ENCODE measurements at regions not wholly inside any gene's neighbourhood (a gene's known extent, or its start where the extent isn't known, plus 50 kb on each side); places are given as distances from the start of the nearest gene placed in this dataset.

DNA sequence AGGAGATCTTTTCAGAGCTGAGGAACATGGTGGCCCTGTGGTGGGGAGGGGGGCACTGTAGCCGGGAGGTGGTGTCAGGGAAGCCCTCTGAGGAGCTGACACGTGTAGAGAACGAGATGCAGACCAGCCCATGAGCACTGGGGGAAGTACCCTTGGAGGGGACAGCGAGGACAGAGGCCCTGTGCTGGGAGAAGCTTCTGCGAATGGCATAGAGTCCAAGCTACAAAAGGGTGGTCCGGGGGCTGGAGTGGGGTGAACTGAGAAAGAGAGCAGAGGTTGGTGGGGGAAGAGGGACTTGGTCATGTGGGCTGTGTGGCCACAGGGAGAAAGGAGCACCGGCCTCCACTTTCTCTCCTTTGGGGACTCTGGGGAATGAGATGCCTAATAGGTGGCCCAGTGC, 270.8 kb downstream of the CBLN1 start:
- DNase-seq: no peak
- Mint-ChIP-seq H3K4me3 (no peak overlapping the region), H3K9me3 (peaks cover 47% of the 10 kb centered on the region), H3K36me3 (ENCODE audit: low read depth) (peaks cover 3% of the 10 kb centered on the region; the same call in 1 of the 2 replicates), H3K4me1 (ENCODE audit: low read depth) (no peaks in the 10 kb centered on the region), H3K27ac (no peak overlapping the region), H3K27me3 (ENCODE audit: insufficient read depth) (peaks cover 3% of the 10 kb centered on the region)
- TF ChIP-seq, protein P1, sequence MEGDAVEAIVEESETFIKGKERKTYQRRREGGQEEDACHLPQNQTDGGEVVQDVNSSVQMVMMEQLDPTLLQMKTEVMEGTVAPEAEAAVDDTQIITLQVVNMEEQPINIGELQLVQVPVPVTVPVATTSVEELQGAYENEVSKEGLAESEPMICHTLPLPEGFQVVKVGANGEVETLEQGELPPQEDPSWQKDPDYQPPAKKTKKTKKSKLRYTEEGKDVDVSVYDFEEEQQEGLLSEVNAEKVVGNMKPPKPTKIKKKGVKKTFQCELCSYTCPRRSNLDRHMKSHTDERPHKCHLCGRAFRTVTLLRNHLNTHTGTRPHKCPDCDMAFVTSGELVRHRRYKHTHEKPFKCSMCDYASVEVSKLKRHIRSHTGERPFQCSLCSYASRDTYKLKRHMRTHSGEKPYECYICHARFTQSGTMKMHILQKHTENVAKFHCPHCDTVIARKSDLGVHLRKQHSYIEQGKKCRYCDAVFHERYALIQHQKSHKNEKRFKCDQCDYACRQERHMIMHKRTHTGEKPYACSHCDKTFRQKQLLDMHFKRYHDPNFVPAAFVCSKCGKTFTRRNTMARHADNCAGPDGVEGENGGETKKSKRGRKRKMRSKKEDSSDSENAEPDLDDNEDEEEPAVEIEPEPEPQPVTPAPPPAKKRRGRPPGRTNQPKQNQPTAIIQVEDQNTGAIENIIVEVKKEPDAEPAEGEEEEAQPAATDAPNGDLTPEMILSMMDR (IDR thresholded peaks at IDR 0.05): no peak

DNA sequence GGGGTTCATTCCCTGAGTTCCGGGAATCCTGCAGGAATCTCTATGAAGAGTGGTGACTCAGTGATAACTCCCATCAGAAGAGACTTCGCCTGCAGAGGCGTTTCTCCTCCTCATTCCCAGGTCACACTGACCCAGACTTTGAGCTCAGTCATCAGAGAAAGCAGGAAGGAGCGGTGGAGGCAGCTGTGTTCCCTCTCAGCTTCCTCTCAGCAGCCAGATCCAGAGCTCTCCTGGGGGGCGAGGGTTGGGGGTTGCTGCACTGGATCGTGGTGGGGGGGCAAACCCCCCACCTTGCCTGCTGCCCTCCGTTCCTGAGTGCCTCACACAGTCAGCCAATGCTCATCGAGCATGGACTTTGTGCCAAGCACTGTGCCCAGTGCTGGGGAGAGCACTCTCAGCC, 271.2 kb downstream of the CBLN1 start:
- TF ChIP-seq, protein P1 (IDR thresholded peaks at IDR 0.05): no peak
- no peaks in the 10 kb centered on the region for H3K4me1 Mint-ChIP-seq (ENCODE audit: low read depth)
- H3K36me3 Mint-ChIP-seq (ENCODE audit: low read depth): peaks cover 3% of the 10 kb centered on the region; the same call in 1 of the 2 replicates
- H3K27me3 Mint-ChIP-seq (ENCODE audit: insufficient read depth): peaks cover 3% of the 10 kb centered on the region
- no peak overlapping the region for H3K27ac Mint-ChIP-seq
- no peak overlapping the region for H3K4me3 Mint-ChIP-seq
- peaks cover 50% of the 10 kb centered on the region for H3K9me3 Mint-ChIP-seq
- DNase-seq: no peak

DNA sequence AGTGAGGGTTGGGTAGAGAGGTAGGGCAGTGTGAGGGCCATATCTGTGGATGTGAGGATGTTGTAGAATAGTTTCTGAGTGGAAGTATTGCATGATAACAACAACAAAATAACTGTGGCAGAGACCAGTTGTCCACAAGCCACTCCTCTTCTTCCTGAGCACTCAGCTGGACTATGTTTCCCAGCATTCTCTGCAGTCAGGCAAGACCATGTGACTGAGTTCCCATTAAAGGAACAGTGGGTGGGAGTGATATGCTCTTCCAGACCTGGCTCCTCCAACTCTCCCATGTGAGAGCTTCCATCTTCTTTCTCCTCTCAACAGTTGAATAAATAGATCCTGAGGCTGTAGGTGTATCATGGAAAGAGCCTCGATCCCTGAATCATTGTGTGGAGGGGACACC, 272.4 kb downstream of the CBLN1 start:
- H3K27me3 Mint-ChIP-seq (ENCODE audit: insufficient read depth): peaks cover 3% of the 10 kb centered on the region
- peaks cover 3% of the 10 kb centered on the region; the same call in 1 of the 2 replicates for H3K36me3 Mint-ChIP-seq (ENCODE audit: low read depth)
- no peaks in the 10 kb centered on the region for H3K4me1 Mint-ChIP-seq (ENCODE audit: low read depth)
- DNase-seq: no peak
- peaks cover 52% of the 10 kb centered on the region for H3K9me3 Mint-ChIP-seq
- TF ChIP-seq, protein P1 (IDR thresholded peaks at IDR 0.05): no peak
- no peak overlapping the region for H3K27ac Mint-ChIP-seq
- no peak overlapping the region for H3K4me3 Mint-ChIP-seq

DNA sequence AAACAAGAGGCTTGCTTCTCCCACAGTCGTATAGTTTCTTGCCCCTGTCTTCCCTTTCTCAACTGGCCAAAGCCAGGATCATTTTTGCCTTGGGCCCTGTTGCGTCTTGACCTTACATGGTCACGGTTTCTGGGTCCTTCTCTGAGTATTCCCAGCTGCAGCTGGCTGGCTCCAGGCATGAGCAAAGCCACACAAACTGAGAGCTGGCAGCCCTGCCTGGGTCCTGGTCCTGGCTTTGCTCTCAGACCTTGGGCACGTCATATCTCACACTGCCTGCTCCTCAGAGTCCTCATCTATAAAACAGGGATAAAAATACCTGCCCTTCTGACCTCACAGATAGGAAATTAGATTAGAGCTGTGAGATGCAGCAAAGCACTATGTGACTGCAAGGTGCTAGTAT, 277.6 kb downstream of the CBLN1 start:
- Mint-ChIP-seq H3K9me3 (peaks cover 40% of the 10 kb centered on the region), H3K36me3 (ENCODE audit: low read depth) (no peaks in the 10 kb centered on the region), H3K27me3 (ENCODE audit: insufficient read depth) (peaks cover 3% of the 10 kb centered on the region), H3K4me1 (ENCODE audit: low read depth) (no peaks in the 10 kb centered on the region), H3K27ac (no peak overlapping the region), H3K4me3 (no peak overlapping the region)
- TF ChIP-seq, protein P1 (IDR thresholded peaks at IDR 0.05): no peak
- no peak for DNase-seq

- no peak for DNase-seq
- Mint-ChIP-seq H3K36me3 (ENCODE audit: low read depth) (no peaks in the 10 kb centered on the region), H3K27ac (no peak overlapping the region), H3K4me1 (ENCODE audit: low read depth) (no peaks in the 10 kb centered on the region), H3K4me3 (no peak overlapping the region), H3K9me3 (peaks cover 41% of the 10 kb centered on the region), H3K27me3 (ENCODE audit: insufficient read depth) (peaks cover 3% of the 10 kb centered on the region)
- TF ChIP-seq, protein P1 (IDR thresholded peaks at IDR 0.05): no peak
These were observed 278.6 kb downstream of the CBLN1 start for GRCh38 chr16:49003022-49003421.

DNA sequence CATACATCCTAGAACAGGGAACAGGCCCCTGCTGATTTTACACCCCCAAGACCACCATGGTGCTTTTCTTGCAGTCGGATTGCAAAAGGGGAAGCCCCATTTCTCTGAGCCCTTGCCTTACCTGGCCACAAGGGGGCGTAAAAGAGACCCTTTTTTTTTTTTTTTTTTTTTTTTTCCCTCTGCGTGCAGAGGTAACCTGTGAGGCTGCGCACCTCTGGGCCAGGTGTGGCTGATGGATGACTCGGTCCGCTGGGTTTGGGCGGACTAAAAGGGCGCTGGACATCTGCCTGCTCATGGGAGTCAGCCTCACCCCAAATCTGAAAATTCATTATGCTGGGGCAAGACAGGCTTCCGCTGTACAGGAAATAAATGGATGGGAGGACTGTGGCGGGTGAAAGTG, 281.0 kb downstream of the CBLN1 start:
- Mint-ChIP-seq H3K4me1 (ENCODE audit: low read depth) (no peaks in the 10 kb centered on the region), H3K36me3 (ENCODE audit: low read depth) (peaks cover 3% of the 10 kb centered on the region), H3K27me3 (ENCODE audit: insufficient read depth) (no peaks in the 10 kb centered on the region; the same call in none of the 2 replicates), H3K27ac (no peak overlapping the region), H3K9me3 (peaks cover 49% of the 10 kb centered on the region), H3K4me3 (no peak overlapping the region)
- DNase-seq: no peak
- TF ChIP-seq, protein P1 (IDR thresholded peaks at IDR 0.05): peak; percentile 64
